GM19240 (cell line): ENCODE measurements at regions not wholly inside any gene's neighbourhood (a gene's known extent, or its start where the extent isn't known, plus 50 kb on each side); places are given as distances from the start of the nearest gene placed in this dataset.

Experiments
- DNase-seq: peaks from one replicate; pipeline ENCODE4 v3.0.0; 2011; ENCODE audit warnings: low spot score; ENCODE audit not compliant: insufficient read length

GRCh38 chr6:81820980-81821379 is 68.5 kb upstream of the TENT5A start:
- no peak for DNase-seq

DNA sequence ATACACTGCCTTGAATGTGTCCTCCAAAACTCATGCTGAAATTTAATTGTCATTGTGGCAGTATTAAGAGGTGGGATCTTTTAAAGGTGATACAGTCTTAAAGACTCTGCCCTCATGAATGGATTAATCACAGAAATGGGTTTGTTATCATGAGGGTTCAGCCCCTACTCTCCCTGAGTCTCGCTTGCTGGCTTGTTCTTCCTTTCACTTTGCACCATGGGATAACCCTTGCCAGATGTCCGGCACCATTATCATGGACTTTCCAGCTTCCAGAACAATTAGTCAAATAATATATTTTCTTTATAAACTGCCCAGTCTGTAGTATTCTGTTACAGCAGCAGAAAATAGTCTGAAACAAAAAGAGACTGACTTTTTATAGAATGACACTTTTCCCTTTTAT is 67.9 kb upstream of the TENT5A start:
- no peak for DNase-seq

GRCh38 chr6:81819767-81820166 is 67.3 kb upstream of the TENT5A start:
- no peak for DNase-seq

GRCh38 chr6:81818901-81819361 is 66.5 kb upstream of the TENT5A start:
- no peak for DNase-seq

DNA sequence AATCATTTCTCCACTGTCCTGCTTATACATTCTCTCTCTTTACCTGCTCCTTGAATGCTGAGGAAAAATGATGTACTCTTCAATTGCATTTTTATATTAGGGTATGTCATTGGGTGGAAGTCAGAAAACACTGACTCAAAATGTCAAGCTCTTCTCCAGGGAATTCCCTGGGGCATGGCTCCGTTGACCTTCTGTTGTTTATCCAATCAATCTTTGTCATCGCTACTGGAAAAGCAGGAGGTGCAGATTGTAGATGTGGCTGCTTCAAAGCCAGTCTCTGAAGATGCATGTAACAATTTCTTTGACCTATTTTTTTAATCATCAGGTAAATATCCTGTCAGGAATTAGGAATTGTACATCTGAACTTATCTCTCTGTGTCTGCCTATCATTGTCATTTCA is 63.9 kb upstream of the TENT5A start:
- DNase-seq = no peak

- no peak for DNase-seq
Observed at GRCh38 chr6:81814370-81815076, 62.0 kb upstream of the TENT5A start.

GRCh38 chr6:81813305-81813704 is 60.8 kb upstream of the TENT5A start:
- DNase-seq = no peak

DNA sequence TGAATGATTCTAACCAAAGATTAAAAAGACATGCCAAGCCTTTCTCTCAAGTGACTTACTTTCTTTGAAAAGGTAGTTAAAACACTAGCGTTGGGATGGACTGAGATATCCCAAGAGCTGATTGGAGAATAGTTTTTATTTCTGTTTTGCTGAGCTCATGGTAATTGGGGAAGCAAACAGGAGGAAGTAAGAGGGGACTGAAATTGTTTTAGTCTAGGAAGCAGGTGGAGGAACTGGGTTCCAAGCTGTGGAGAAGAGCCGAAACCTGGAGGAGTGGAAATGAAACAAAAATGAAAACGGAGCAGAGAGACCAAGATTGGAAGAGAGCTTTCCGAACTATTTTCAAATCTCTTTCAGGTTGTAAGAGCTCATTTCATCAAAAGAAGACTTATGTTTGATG is 59.9 kb upstream of the TENT5A start:
- no peak for DNase-seq

- DNase-seq = no peak
Observed at GRCh38 chr6:81808851-81809570, 56.5 kb upstream of the TENT5A start.

DNA sequence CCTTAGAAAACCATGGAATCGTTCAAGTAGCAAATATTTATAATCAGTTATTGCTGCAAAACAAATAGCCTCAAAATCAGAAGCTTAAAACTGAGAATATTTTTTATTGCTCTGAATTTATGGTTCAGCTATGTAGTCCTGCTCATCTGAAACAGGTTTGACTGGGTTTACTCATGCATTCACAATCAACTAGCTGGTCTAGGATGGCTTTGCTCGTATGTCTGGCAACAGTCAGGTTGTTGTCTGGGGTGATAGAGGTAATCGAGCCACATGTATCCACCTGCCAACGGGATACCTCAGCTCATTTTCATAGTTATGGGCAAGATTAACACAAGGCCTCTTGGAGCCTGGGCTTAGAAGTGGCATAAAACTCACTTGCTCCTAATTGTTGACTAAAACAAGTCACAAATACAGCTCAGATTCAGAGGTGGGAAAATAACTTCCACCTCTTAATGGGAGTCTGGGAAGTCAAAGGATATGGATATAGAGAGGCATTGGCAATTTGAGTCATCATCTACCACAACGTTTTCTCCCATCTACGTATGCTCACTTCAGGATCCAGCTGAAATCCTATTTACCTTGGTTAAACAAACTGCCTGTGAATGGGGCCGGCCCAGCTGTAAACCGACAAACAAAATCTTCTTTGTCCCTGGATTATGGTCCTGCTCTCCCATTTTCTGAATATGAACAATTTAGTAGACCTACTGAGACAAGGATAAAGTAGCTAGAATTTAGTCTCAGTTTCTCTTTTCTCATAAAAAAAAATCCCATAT is 54.5 kb upstream of the TENT5A start:
- no peak for DNase-seq

GRCh38 chr6:81802356-81802755 is 49.9 kb upstream of the TENT5A start:
- DNase-seq = no peak
